T-cell (primary cell): ENCODE measurements at regions not wholly inside any gene's neighbourhood (a gene's known extent, or its start where the extent isn't known, plus 50 kb on each side); places are given as distances from the start of the nearest gene placed in this dataset.

Experiments used
- ATAC-seq, 4 experiments: fragments of 200-7000 bp in 3 of 4; fragments of 150-1000 bp in 1 of 4; cut with Tn5 transposase; replicated peaks in 1 of 4; 1 replicate in 3 of 4; 2 replicates in 1 of 4; pipeline ENCODE4 v1.10.0; 2021; ENCODE audit warnings: moderate library complexity in 3 of 4, mild to moderate bottlenecking in 2 of 4, moderate number of reproducible peaks in 1 of 4
- CTCF ChIA-PET, 2 donors: fragments of 300-600 bp; sonication (Branson Sonifier 250); formaldehyde crosslinking; loops; one replicate each; lab custom pipeline; 2022; ENCODE audit warnings: antibody characterized with exemption in 2 of 2; lab: Charles Lee
- POLR2A ChIA-PET, 2 donors: fragments of 300-600 bp; sonication (Branson Sonifier 250); formaldehyde crosslinking; loops; one replicate each; lab custom pipeline; 2022; ENCODE audit warnings: antibody characterized with exemption in 2 of 2; lab: Charles Lee
- DNase-seq, 35 experiments: peaks; one replicate each; pipeline versions ENCODE4 v3.0.0 to v3.0.0-alpha.2; 2013 to 2023
- H3K27ac ChIP-seq: one replicate; pipeline ENCODE4 v1.5.1; 2013; ENCODE audit warnings: low read length
- H3K27me3 ChIP-seq, 2 experiments: replicated peaks in 1 of 2; 1 replicate in 1 of 2; 2 replicates in 1 of 2; pipeline versions ENCODE4 v1.6.1 to v1.7.0; 2013; ENCODE audit warnings: low read length in 1 of 2, mixed read lengths in 1 of 2; ENCODE audit not compliant: control insufficient read depth in 2 of 2, insufficient read depth in 2 of 2; ENCODE audit errors: extremely low read depth in 1 of 2
- H3K36me3 ChIP-seq, 2 donors: 1 replicate in 1 of 2; 2 replicates in 1 of 2; pipeline versions ENCODE4 v1.6.1 to v1.7.0; 2013; ENCODE audit warnings: low read length in 1 of 2; ENCODE audit not compliant: control insufficient read depth in 2 of 2, insufficient read depth in 1 of 2; ENCODE audit errors: extremely low read depth in 1 of 2
- H3K4me1 ChIP-seq, 2 experiments: 1 replicate in 1 of 2; 2 replicates in 1 of 2; pipeline versions ENCODE4 v1.6.1 to v1.7.0; 2013; ENCODE audit warnings: low read length in 2 of 2, mixed read lengths in 1 of 2; ENCODE audit not compliant: insufficient read depth in 2 of 2, control insufficient read depth in 1 of 2; ENCODE audit errors: extremely low read depth in 1 of 2
- H3K4me3 ChIP-seq, 2 donors: 1 replicate in 1 of 2; 2 replicates in 1 of 2; pipeline versions ENCODE4 v1.5.1 to v1.7.0; 2013; ENCODE audit warnings: mild to moderate bottlenecking in 2 of 2, low read length in 1 of 2, moderate library complexity in 1 of 2; ENCODE audit not compliant: control insufficient read depth in 1 of 2; ENCODE audit errors: extremely low read depth in 1 of 2
- H3K9me3 ChIP-seq: 2 replicates; pipeline ENCODE4 v1.7.0; 2013
- H3K27ac Mint-ChIP-seq, 2 donors: one replicate each; pipeline ENCODE4 v1.8.0; 2020 to 2021; ENCODE audit warnings: mild to moderate bottlenecking in 2 of 2, mixed read lengths in 2 of 2
- H3K27me3 Mint-ChIP-seq, 2 donors: one replicate each; pipeline ENCODE4 v1.8.0; 2021 to 2022; ENCODE audit warnings: mixed read lengths in 2 of 2
- H3K36me3 Mint-ChIP-seq: one replicate; pipeline ENCODE4 v1.8.0; 2021; ENCODE audit warnings: mixed read lengths
- H3K4me1 Mint-ChIP-seq, 3 donors: one replicate each; pipeline ENCODE4 v1.8.0; 2020 to 2022; ENCODE audit warnings: mixed read lengths in 3 of 3, mild to moderate bottlenecking in 1 of 3
- H3K4me3 Mint-ChIP-seq, 3 donors: one replicate each; pipeline ENCODE4 v1.8.0; 2020 to 2022; ENCODE audit warnings: mild to moderate bottlenecking in 3 of 3, mixed read lengths in 3 of 3, moderate library complexity in 3 of 3
- H3K9me3 Mint-ChIP-seq, 3 donors: one replicate each; pipeline ENCODE4 v1.8.0; 2020 to 2022; ENCODE audit warnings: mixed read lengths in 3 of 3
- WGBS: methylation state at CpG from one replicate; pipeline ENCODE4 v1.1.5; 2013; ENCODE audit warnings: missing lambda C conversion rate; ENCODE audit not compliant: insufficient coverage; 5-methylcytosine and 5-hydroxymethylcytosine counted together

DNA sequence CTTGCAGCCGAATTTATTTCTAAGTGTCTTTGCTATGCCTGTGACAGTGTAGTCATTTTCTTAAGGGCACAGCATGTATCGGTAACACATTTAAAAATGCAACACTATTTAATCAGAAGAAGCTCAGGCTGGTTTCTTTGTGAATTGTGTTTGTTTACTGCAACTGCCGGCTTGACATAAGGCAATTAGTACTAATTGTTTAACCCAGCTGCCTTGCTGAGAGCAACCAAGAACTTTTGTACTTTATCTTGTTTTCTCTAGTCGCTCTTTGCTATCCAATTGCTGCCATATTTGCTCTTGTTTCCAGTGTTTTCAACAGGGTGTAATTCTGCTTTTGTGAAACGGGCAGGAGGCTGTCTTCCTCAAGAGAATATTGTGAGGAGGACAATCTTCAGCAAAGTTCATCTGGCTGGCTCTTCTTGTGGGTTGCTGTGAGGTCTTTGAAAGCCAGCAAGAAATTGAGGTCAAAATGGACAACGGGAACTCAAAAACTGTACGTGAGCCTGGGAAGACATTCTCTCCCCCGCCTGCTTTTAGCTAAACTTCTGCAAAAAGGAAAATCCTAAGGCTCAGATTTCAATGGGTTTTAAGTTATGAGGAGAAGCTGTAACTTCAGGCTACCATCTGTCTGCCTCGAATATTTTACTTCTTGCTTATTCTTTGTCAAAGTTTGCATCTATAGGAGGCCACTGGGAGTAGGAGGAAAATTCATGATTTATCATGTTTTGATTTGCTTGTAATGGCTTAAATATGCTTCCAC is 75.8 kb upstream of the TSHZ3 start:
- no peak overlapping the region for H3K4me3 ChIP-seq
- Mint-ChIP-seq H3K4me1 (no peaks in the 10 kb centered on the region), H3K4me3 (no peak overlapping the region), H3K27me3 (peaks cover 12 to 26% of the 10 kb centered on the region in 2 donors), H3K36me3 (no peaks in the 10 kb centered on the region), H3K9me3 (no peaks in the 10 kb centered on the region), H3K27ac (no peak overlapping the region)
- WGBS: 95% methylated on average over 3 of the region's 9 CpGs
- peaks cover 0 to 7% of the 10 kb centered on the region in 2 experiments for H3K27me3 ChIP-seq
- H3K9me3 ChIP-seq: no peaks in the 10 kb centered on the region
- no peaks in the 10 kb centered on the region for H3K36me3 ChIP-seq
- DNase-seq (no peak), ATAC-seq (no peak)
- no peaks in the 10 kb centered on the region for H3K4me1 ChIP-seq
- ChIA-PET CTCF (no interaction called here), POLR2A (no interaction called here)
- H3K27ac ChIP-seq: no peak overlapping the region

DNA sequence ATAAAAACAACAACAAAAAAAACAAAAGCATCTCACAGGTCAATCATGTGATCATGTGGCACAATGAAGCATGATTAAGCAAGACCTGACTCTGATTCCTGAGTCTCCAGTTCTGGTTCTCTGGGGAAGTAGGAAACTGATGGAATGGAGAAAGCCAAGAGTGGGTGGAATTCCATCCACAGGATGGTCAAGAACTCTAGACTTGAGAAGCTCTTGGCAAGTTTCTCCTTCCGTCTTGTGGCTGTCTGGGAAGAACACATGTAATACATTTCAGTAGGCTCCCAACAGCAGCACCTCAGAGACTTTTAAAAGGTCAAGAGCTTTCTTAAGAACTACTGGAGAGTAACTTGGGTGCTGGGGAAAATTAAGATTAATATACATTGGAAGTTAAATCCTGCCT is 78.6 kb upstream of the TSHZ3 start:
- no peaks in the 10 kb centered on the region for H3K4me1 Mint-ChIP-seq
- Histone ChIP-seq H3K27me3 (peaks cover 0 to 12% of the 10 kb centered on the region in 2 experiments), H3K36me3 (no peaks in the 10 kb centered on the region), H3K9me3 (no peaks in the 10 kb centered on the region), H3K27ac (no peak overlapping the region), H3K4me1 (no peaks in the 10 kb centered on the region), H3K4me3 (no peak overlapping the region)
- no peak overlapping the region for H3K27ac Mint-ChIP-seq
- WGBS: no CpG with 5 or more reads among the region's 1 CpG
- ATAC-seq (no peak), DNase-seq (no peak)
- H3K27me3 Mint-ChIP-seq: peaks cover 13 to 20% of the 10 kb centered on the region in 2 donors
- no peak overlapping the region for H3K4me3 Mint-ChIP-seq
- POLR2A ChIA-PET: no interaction called here
- H3K9me3 Mint-ChIP-seq: no peaks in the 10 kb centered on the region
- CTCF ChIA-PET: no interaction called here
- H3K36me3 Mint-ChIP-seq: no peaks in the 10 kb centered on the region

DNA sequence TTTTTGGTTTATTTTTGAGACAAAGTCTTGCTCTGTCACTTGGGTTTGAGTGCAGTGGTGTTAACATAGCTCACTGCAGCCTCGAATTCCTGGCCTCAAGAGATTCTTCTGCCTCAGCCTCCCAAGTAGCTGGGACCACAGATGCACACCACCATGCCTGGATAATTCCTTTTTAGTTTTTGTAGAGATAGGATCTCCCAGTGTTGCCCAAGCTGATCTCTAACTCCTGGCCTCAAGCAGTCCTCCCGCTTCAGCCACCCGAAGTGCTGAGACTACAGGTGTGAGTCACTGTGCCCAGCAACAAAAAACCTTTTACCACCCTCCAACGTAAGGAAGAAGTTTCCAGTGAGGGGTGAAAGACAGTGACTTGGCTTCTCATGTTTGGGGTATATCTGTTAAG is 81.1 kb upstream of the TSHZ3 start:
- no CpG with 5 or more reads among the region's 4 CpGs for WGBS
- no peak overlapping the region for H3K27ac Mint-ChIP-seq
- no peak overlapping the region for H3K27ac ChIP-seq
- ChIA-PET CTCF (no interaction called here), POLR2A (no interaction called here)
- H3K9me3 ChIP-seq: no peaks in the 10 kb centered on the region
- H3K4me1 ChIP-seq: no peaks in the 10 kb centered on the region
- H3K27me3 Mint-ChIP-seq: peaks cover 12 to 26% of the 10 kb centered on the region in 2 donors
- no peak for ATAC-seq
- H3K36me3 ChIP-seq: no peaks in the 10 kb centered on the region
- H3K36me3 Mint-ChIP-seq: no peaks in the 10 kb centered on the region
- H3K4me3 ChIP-seq: no peak overlapping the region
- H3K9me3 Mint-ChIP-seq: peaks cover 0 to 6% (median 4%) of the 10 kb centered on the region in 3 donors
- DNase-seq: no peak
- peaks cover 0 to 8% of the 10 kb centered on the region in 2 experiments for H3K27me3 ChIP-seq
- H3K4me1 Mint-ChIP-seq: no peaks in the 10 kb centered on the region
- H3K4me3 Mint-ChIP-seq: no peak overlapping the region

DNA sequence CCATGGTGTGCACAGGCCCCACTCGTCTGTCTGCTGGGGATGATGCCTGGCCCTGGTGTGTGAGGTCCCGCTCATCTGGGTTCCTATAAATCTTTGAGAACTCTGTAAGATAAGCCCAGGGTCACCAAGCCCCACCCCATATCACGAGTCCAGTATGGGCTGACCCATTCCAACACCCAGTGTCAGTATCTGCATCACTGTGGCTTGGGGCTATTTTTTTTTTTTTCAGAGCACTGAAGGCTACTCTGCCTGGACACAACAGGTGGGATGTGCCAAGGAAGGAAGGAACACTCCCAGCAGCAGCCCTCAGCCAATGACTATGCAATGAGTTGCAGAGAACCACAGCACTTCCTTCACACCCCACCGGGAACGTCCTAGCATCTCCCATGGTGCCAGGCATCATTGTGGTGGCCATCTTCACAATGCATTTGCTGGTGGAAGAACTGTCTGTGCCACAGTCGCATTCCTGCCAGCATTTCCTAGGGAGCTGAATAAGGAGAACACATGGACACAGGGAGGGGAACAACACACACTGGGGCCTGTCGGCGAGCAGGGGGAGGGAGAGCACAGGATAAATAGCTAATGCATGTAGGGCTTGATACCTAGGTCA is 83.1 kb upstream of the TSHZ3 start:
- Mint-ChIP-seq H3K36me3 (no peaks in the 10 kb centered on the region), H3K27me3 (peaks cover 12 to 21% of the 10 kb centered on the region in 2 donors), H3K27ac (no peak overlapping the region), H3K4me3 (no peak overlapping the region), H3K9me3 (peaks cover 2 to 18% (median 16%) of the 10 kb centered on the region in 3 donors), H3K4me1 (no peaks in the 10 kb centered on the region)
- ChIA-PET POLR2A (no interaction called here), CTCF (no interaction called here)
- no peak overlapping the region for H3K27ac ChIP-seq
- no peaks in the 10 kb centered on the region for H3K36me3 ChIP-seq
- no peaks in the 10 kb centered on the region for H3K4me1 ChIP-seq
- H3K9me3 ChIP-seq: no peaks in the 10 kb centered on the region
- DNase-seq (no peak), ATAC-seq (no peak)
- peaks cover 0 to 14% of the 10 kb centered on the region in 2 experiments for H3K27me3 ChIP-seq
- H3K4me3 ChIP-seq: no peak overlapping the region
- WGBS: 90% methylated on average over 1 of the region's 8 CpGs

DNA sequence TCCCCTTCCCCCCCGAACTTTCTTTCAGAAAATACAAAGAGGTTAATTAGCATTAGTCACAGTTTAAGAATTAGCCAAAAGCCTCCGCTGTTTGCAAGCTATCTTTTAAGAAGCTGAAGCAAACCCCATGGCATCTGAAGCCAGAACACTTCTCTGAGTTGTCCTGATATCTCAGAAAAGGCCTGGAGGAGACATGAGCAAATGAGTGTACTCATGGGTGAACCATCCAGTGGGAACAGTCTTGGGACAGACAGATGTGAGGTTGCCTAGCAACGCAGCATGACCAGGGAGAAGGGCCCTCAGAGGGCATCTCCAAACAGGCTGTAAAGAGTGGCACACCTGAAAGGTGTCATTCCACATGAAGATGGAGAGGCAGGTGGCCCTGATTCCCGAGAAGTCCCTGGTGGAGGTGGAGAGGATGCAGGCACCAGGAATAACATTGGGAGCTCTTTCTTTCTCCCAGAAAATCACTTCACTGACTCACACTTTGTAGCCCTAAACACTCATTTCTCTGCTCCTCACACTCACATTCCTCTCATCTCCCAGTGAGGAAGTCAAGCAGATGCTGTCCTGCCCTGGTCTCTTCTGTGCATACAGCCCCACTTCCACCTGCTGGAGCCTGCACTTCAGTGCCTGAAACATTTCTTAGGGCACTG is 87.0 kb upstream of the TSHZ3 start:
- Mint-ChIP-seq H3K4me1 (no peaks in the 10 kb centered on the region), H3K4me3 (no peak overlapping the region), H3K36me3 (no peaks in the 10 kb centered on the region), H3K27me3 (peaks cover 21 to 32% of the 10 kb centered on the region in 2 donors), H3K27ac (no peak overlapping the region), H3K9me3 (peaks cover 2 to 18% (median 16%) of the 10 kb centered on the region in 3 donors)
- no peak overlapping the region for H3K4me3 ChIP-seq
- ChIA-PET POLR2A (no interaction called here), CTCF (no interaction called here)
- ATAC-seq: no peak
- peaks cover 0 to 30% of the 10 kb centered on the region in 2 experiments for H3K27me3 ChIP-seq
- H3K36me3 ChIP-seq: no peaks in the 10 kb centered on the region
- no peaks in the 10 kb centered on the region for H3K4me1 ChIP-seq
- no peak overlapping the region for H3K27ac ChIP-seq
- WGBS: 88% methylated on average over 2 of the region's 4 CpGs
- H3K9me3 ChIP-seq: no peaks in the 10 kb centered on the region
- DNase-seq: no peak

DNA sequence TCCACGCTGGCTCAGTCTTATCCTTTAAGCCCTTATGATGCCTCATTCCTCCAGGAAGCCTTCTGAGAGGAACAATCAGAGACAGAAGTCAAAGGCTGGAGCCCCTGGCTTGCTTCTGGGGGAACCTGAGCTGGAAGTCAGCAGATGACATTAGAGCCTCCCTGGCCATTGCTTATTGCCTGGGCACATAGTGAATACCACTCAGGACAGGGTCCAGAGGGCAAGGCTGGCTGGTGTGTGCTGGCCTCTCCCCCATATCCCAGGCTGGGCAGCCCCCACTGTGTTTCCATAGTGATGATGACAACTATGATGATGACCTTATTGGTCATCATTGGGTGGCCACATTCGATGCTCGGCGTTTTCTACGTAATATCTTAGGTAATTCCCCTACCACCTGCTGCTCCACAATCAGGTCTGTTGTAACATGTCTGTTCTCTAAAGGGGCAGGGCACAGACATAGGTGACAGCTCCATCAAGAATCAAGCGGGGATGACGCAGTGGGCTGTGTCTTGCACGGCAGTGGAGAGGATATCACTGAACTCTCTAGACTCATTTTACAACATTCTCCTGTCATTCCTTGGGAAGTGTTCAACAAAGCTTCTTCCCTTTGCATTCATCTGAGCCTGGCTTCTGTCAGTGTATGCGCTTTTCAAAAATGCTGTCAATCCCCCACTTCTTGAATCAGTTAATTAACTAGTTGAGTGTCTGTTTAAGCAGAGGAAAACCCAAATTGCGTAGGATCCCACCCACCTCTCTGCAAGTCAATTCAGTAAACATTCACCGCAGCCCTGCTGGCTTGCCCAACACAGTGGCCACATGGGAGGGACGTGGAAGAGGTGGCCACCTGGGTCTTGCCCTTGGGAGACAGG is 89.4 kb upstream of the TSHZ3 start:
- DNase-seq (no peak), ATAC-seq (no peak)
- Histone ChIP-seq H3K9me3 (no peaks in the 10 kb centered on the region), H3K4me1 (no peaks in the 10 kb centered on the region), H3K27ac (no peak overlapping the region), H3K4me3 (no peak overlapping the region), H3K27me3 (peaks cover 0 to 21% of the 10 kb centered on the region in 2 experiments), H3K36me3 (no peaks in the 10 kb centered on the region)
- Mint-ChIP-seq H3K36me3 (no peaks in the 10 kb centered on the region), H3K27me3 (peaks cover 14 to 28% of the 10 kb centered on the region in 2 donors), H3K4me1 (no peaks in the 10 kb centered on the region), H3K4me3 (no peak overlapping the region), H3K27ac (no peak overlapping the region), H3K9me3 (peaks cover 2 to 16% (median 12%) of the 10 kb centered on the region in 3 donors)
- 80% methylated on average over 8 of the region's 12 CpGs for WGBS
- ChIA-PET POLR2A (no interaction called here), CTCF (no interaction called here)
